SK-N-MC (cell line): ENCODE measurements at regions not wholly inside any gene's neighbourhood (a gene's known extent, or its start where the extent isn't known, plus 50 kb on each side); places are given as distances from the start of the nearest gene placed in this dataset.

Experiments used
- EZH2 ChIP-seq: fragments of 200-600 bp; sonication (generic); IDR thresholded peaks from one replicate; pipeline ENCODE4 v1.6.1; 2017; ENCODE audit warnings: antibody characterized with exemption
- FOXP2 ChIP-seq: optimal IDR thresholded peaks from 2 replicates; pipeline ENCODE3; 2011; ENCODE audit warnings: mild to moderate bottlenecking, moderate library complexity; ENCODE audit not compliant: insufficient read depth; ENCODE audit errors: extremely low read length, control extremely low read depth
- POLR2AphosphoS5 ChIP-seq: IDR thresholded peaks from 2 replicates; pipeline ENCODE4 v1.6.1; 2012; ENCODE audit warnings: mild to moderate bottlenecking, low read depth, low read length, borderline replicate concordance

DNA sequence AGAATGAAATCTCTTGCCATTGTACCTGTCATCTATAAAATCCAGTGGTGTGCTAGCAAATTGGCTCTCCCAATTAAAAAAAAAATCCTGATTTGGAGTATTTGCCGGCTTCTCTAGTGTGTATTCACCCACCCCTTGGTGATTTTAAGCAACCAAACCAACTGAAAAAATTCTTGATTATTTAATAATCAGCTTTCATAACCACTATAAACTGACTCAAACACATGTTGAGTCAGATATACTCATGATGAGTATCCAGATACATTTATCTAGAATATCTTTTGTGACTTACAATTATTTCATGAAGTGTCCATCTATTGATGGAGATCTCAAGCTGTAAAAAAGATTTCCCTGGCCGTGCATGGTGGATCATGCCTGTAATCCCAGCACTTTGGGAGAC lies 205.4 kb downstream of the RASSF9 start:
- TF ChIP-seq POLR2AphosphoS5, result no peak
- no peak for TF ChIP-seq EZH2
- TF ChIP-seq FOXP2, result no peak
